Ishikawa (cell line): ENCODE measurements at regions not wholly inside any gene's neighbourhood (a gene's known extent, or its start where the extent isn't known, plus 50 kb on each side); places are given as distances from the start of the nearest gene placed in this dataset.

Experiments used
- CEBPB ChIP-seq: IDR thresholded peaks from 2 replicates; pipeline ENCODE4 v1.6.1; 2012
- CREB1 ChIP-seq: IDR thresholded peaks from 2 replicates; pipeline ENCODE4 v1.6.1; 2012; ENCODE audit warnings: low read depth
- EGR1 ChIP-seq: IDR thresholded peaks from 2 replicates; pipeline ENCODE4 v1.6.1; 2012
- EP300 ChIP-seq: IDR thresholded peaks from 2 replicates; pipeline ENCODE4 v1.6.1; 2012; ENCODE audit warnings: borderline replicate concordance
- FOXM1 ChIP-seq: IDR thresholded peaks from 2 replicates; pipeline ENCODE4 v1.6.1; 2012; ENCODE audit warnings: low read depth, borderline replicate concordance
- NFIC ChIP-seq: IDR thresholded peaks from 2 replicates; pipeline ENCODE4 v1.6.1; 2012
- RAD21 ChIP-seq: IDR thresholded peaks from 2 replicates; pipeline ENCODE4 v1.6.1; 2012; ENCODE audit warnings: low read depth
- TAF1 ChIP-seq: IDR thresholded peaks from 2 replicates; pipeline ENCODE4 v1.6.1; 2012; ENCODE audit warnings: low read depth, mild to moderate bottlenecking
- TCF12 ChIP-seq: IDR thresholded peaks from 2 replicates; pipeline ENCODE4 v1.6.1; 2012; ENCODE audit warnings: low read depth
- TEAD4 ChIP-seq: IDR thresholded peaks from 2 replicates; pipeline ENCODE4 v1.6.1; 2012
- USF1 ChIP-seq: IDR thresholded peaks from 2 replicates; pipeline ENCODE4 v1.6.1; 2012
- YY1 ChIP-seq: IDR thresholded peaks from 2 replicates; pipeline ENCODE4 v1.6.1; 2012; ENCODE audit warnings: low read depth
- ZBTB7A ChIP-seq: IDR thresholded peaks from 2 replicates; pipeline ENCODE4 v1.6.1; 2012; ENCODE audit warnings: low read depth
- TF ChIP-seq, protein P1 (sequence below): IDR thresholded peaks from 2 replicates; pipeline ENCODE4 v1.6.1; 2012; ENCODE audit warnings: low read depth, mild to moderate bottlenecking
- TF ChIP-seq, protein P2 (sequence below): IDR thresholded peaks from 2 replicates; pipeline ENCODE4 v1.6.1; 2012

GRCh38 chr11:113634940-113635575 is 71.0 kb downstream of the TMPRSS5 start:
- TF ChIP-seq, protein P1, sequence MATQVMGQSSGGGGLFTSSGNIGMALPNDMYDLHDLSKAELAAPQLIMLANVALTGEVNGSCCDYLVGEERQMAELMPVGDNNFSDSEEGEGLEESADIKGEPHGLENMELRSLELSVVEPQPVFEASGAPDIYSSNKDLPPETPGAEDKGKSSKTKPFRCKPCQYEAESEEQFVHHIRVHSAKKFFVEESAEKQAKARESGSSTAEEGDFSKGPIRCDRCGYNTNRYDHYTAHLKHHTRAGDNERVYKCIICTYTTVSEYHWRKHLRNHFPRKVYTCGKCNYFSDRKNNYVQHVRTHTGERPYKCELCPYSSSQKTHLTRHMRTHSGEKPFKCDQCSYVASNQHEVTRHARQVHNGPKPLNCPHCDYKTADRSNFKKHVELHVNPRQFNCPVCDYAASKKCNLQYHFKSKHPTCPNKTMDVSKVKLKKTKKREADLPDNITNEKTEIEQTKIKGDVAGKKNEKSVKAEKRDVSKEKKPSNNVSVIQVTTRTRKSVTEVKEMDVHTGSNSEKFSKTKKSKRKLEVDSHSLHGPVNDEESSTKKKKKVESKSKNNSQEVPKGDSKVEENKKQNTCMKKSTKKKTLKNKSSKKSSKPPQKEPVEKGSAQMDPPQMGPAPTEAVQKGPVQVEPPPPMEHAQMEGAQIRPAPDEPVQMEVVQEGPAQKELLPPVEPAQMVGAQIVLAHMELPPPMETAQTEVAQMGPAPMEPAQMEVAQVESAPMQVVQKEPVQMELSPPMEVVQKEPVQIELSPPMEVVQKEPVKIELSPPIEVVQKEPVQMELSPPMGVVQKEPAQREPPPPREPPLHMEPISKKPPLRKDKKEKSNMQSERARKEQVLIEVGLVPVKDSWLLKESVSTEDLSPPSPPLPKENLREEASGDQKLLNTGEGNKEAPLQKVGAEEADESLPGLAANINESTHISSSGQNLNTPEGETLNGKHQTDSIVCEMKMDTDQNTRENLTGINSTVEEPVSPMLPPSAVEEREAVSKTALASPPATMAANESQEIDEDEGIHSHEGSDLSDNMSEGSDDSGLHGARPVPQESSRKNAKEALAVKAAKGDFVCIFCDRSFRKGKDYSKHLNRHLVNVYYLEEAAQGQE = no peak
- TF ChIP-seq CREB1 (no peak), TCF12 (no peak), TAF1 (no peak), FOXM1 (no peak), EGR1 (no peak), RAD21 (no peak), USF1 (no peak), CEBPB (no peak), TEAD4 (no peak), YY1 (no peak)
- TF ChIP-seq, protein P2, sequence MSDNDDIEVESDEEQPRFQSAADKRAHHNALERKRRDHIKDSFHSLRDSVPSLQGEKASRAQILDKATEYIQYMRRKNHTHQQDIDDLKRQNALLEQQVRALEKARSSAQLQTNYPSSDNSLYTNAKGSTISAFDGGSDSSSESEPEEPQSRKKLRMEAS = no peak

DNA sequence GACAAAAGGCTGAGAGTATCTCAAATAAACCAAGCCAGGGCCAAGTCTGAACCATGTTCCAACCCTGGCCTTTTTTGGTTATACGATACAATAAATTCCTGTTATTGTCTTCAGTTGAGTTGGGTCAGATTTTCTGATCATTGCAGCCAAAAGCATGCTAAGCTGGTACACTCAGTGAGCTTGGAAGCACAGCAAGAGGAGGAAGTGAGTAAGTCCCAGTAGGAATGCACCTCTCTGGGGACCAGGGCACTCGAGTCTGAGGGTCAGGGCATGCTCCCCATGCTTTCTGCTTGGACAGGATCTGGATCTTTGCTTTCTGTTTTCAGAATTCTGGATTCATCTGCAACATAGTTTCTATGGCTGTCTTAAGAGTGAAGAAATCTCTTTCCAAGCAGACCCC is 73.1 kb downstream of the TMPRSS5 start:
- TF ChIP-seq EGR1 (no peak), TCF12 (no peak), TAF1 (no peak), ZBTB7A (no peak), USF1 (no peak), CEBPB (no peak), NFIC (no peak), EP300 (no peak)
- TF ChIP-seq, protein P1 = no peak
- TF ChIP-seq, protein P2 = no peak

- TF ChIP-seq YY1 = no peak
- no peak for TF ChIP-seq RAD21
- no peak for TF ChIP-seq TCF12
- TF ChIP-seq NFIC = no peak
- TF ChIP-seq USF1 = no peak
- TF ChIP-seq FOXM1 = no peak
- TF ChIP-seq EP300 = no peak
- TF ChIP-seq, protein P2 = no peak
- TF ChIP-seq CREB1 = no peak
- TF ChIP-seq CEBPB = no peak
- no peak for TF ChIP-seq EGR1
Observed at GRCh38 chr11:113629562-113629961, 76.5 kb downstream of the TMPRSS5 start.

DNA sequence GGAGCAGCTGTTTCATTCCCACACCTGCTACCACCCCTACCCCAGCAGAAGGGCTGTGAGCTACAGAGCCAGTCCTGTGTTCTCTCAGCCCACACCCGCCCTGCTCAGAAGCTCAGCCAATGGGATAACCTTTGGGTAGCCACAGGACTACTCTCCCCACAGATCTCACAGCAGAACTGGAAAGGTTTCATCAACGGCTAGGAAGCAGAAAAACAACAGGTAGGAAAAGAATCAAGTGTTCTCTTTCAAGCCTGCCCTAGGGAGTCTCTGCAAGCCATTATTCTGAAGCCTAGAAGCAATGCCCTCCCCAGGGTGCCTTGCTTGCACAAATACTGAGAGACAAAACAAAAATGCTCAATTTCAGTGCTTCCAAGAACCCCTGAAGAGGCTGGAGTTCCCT is 77.2 kb downstream of the TMPRSS5 start:
- TF ChIP-seq YY1 (no peak), NFIC (no peak), RAD21 (no peak)

GRCh38 chr11:113627946-113628345 is 78.2 kb downstream of the TMPRSS5 start:
- TF ChIP-seq USF1 = no peak
- no peak for TF ChIP-seq EP300
- no peak for TF ChIP-seq FOXM1
- TF ChIP-seq, protein P1 = no peak
- TF ChIP-seq TEAD4 = no peak
- TF ChIP-seq CEBPB = no peak
- no peak for TF ChIP-seq TCF12
- TF ChIP-seq ZBTB7A = no peak
- no peak for TF ChIP-seq TAF1
- TF ChIP-seq NFIC = no peak
- TF ChIP-seq, protein P2 = no peak
- TF ChIP-seq YY1 = no peak
- no peak for TF ChIP-seq RAD21
- TF ChIP-seq EGR1 = no peak
- TF ChIP-seq CREB1 = no peak
